Kidney (tissue), 13 donors: ENCODE measurements at regions not wholly inside any gene's neighbourhood (a gene's known extent, or its start where the extent isn't known, plus 50 kb on each side); places are given as distances from the start of the nearest gene placed in this dataset.

Experiments used
- DNase-seq, 5 donors: peaks; one replicate each; pipeline ENCODE4 v3.0.0-alpha.2; 2013 to 2020
- FAIRE-seq: peaks from 2 replicates; lab custom pipeline; 2012; peaks lifted over from hg19 to GRCh38; lab: Jason Lieb, UNC
- H3K27ac ChIP-seq, 2 donors: one replicate each; pipeline ENCODE4 v1.7.0; 2013; ENCODE audit warnings: low read depth in 2 of 2, low read length in 2 of 2, inconsistent platforms in 1 of 2
- H3K27me3 ChIP-seq: one replicate; pipeline ENCODE4 v1.7.1; 2013; ENCODE audit warnings: low read length, inconsistent platforms; ENCODE audit not compliant: control insufficient read depth, insufficient read depth
- H3K36me3 ChIP-seq, 3 donors: one replicate each; pipeline versions ENCODE4 v1.7.0 to v1.7.1; 2013; ENCODE audit warnings: low read length in 3 of 3, control low read depth in 1 of 3, inconsistent platforms in 1 of 3; ENCODE audit not compliant: insufficient read depth in 3 of 3, control insufficient read depth in 2 of 3
- H3K4me1 ChIP-seq, 3 donors: one replicate each; pipeline versions ENCODE4 v1.7.0 to v1.7.1; 2013; ENCODE audit warnings: low read length in 3 of 3, inconsistent platforms in 1 of 3, low read depth in 1 of 3; ENCODE audit not compliant: control insufficient read depth in 2 of 3, insufficient read depth in 2 of 3
- H3K4me3 ChIP-seq, 3 donors: one replicate each; pipeline versions ENCODE4 v1.7.0 to v1.8.1; 2013; ENCODE audit warnings: low read length in 3 of 3, control low read depth in 1 of 3, inconsistent platforms in 1 of 3
- H3K9ac ChIP-seq, 3 donors: one replicate each; pipeline versions ENCODE4 v1.7.0 to v1.7.1; 2013; ENCODE audit warnings: low read length in 3 of 3, control low read depth in 1 of 3, inconsistent platforms in 1 of 3
- H3K9me3 ChIP-seq, 3 donors: one replicate each; pipeline versions ENCODE4 v1.7.0 to v1.7.1; 2013; ENCODE audit warnings: low read length in 3 of 3, control low read depth in 1 of 3, inconsistent platforms in 1 of 3; ENCODE audit not compliant: control insufficient read depth in 2 of 3, insufficient read depth in 1 of 3
- CTCF ChIP-seq: IDR thresholded peaks from 3 replicates; pipeline ENCODE4 v1.5.1; 2012; ENCODE audit warnings: mild to moderate bottlenecking, moderate library complexity, borderline replicate concordance; ENCODE audit not compliant: insufficient read depth; ENCODE audit errors: extremely low read depth
- intact Hi-C: fragments of 100-400 bp; cut with DNase I; formaldehyde crosslinking; loops from one replicate; pipeline ENCODE4 v1.11.1; 2022
- donor health status: control.
- donor health status: control.
- donor health status: control.
- donor health status: control.
- donor health status: control.
- donor health status: DM: yes; HTN: yes; CAD: no.
- donor health status: Normal renal cell carcinoma (clear cell type).

GRCh38 chr16:8199390-8199789, 390.9 kb downstream of the TMEM114 start:
- Histone ChIP-seq H3K9ac (no peak overlapping the region), H3K4me1 (no peaks in the 10 kb centered on the region), H3K9me3 (peaks cover 0 to 10% (median 0%) of the 10 kb centered on the region in 3 donors), H3K27ac (no peak overlapping the region), H3K27me3 (no peaks in the 10 kb centered on the region), H3K4me3 (no peak overlapping the region), H3K36me3 (no peaks in the 10 kb centered on the region)
- FAIRE-seq, result no peak
- intact Hi-C loops, result no loop called here
- no peak for TF ChIP-seq CTCF
- peak in 3 of 5 donors; percentile 9 to 23 (median 22) for DNase-seq

GRCh38 chr16:8194794-8195193, 395.5 kb downstream of the TMEM114 start:
- Histone ChIP-seq H3K9ac (no peak overlapping the region), H3K4me3 (no peak overlapping the region), H3K27me3 (no peaks in the 10 kb centered on the region), H3K9me3 (peaks cover 0 to 2% (median 0%) of the 10 kb centered on the region in 3 donors), H3K4me1 (no peaks in the 10 kb centered on the region), H3K36me3 (no peaks in the 10 kb centered on the region), H3K27ac (no peak overlapping the region)
- no peak for TF ChIP-seq CTCF
- DNase-seq (no peak), FAIRE-seq (no peak)
- intact Hi-C loops, result no loop called here

- TF ChIP-seq CTCF, result no peak
Measured at GRCh38 chr16:8188841-8189240, 401.5 kb downstream of the TMEM114 start.

GRCh38 chr16:8187782-8188372, 402.4 kb downstream of the TMEM114 start:
- Histone ChIP-seq H3K9me3 (peaks cover 0 to 2% (median 0%) of the 10 kb centered on the region in 3 donors), H3K36me3 (no peaks in the 10 kb centered on the region), H3K27me3 (no peaks in the 10 kb centered on the region), H3K4me3 (no peak overlapping the region), H3K9ac (no peak overlapping the region), H3K27ac (no peak overlapping the region), H3K4me1 (no peaks in the 10 kb centered on the region)
- intact Hi-C loops, result no loop called here
- no peak for TF ChIP-seq CTCF
- DNase-seq (no peak), FAIRE-seq (no peak)

More at GRCh38 chr16:8188841-8189240, 401.5 kb downstream of the TMEM114 start:
- Histone ChIP-seq H3K9me3 (peaks cover 0 to 2% (median 0%) of the 10 kb centered on the region in 3 donors), H3K4me1 (no peaks in the 10 kb centered on the region), H3K9ac (no peak overlapping the region), H3K36me3 (no peaks in the 10 kb centered on the region), H3K27ac (no peak overlapping the region), H3K27me3 (no peaks in the 10 kb centered on the region), H3K4me3 (no peak overlapping the region)
- FAIRE-seq (no peak), DNase-seq (no peak)
- intact Hi-C loops, result no loop called here
